ENCODE measurements at regions not wholly inside any gene's neighbourhood (a gene's known extent, or its start where the extent isn't known, plus 50 kb on each side); places are given as distances from the start of the nearest gene placed in this dataset.

DNA sequence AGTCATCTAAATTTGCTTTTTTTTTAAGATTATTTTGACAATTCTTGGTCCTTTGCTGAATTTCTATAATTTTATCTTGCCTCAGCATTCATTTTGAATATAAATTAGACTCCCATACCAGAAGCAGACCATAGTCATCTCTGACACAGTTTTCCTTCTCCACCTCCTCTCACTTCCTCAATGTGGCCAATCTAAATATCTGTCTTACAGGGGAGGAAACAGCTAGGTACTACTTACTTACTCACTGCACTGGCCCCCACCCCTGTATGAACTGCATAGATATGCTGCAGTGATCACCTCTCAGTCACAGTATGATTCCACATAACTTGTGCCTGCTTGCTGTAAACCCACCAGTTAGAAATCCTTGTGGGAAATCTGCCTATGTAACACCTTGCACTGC is 665.6 kb downstream of the FGF9 start:
- POLR2A ChIA-PET = no interaction called here
- intact Hi-C loops (cut with micrococcal nuclease) (no loop called here), in situ Hi-C loops (cut with MboI) (no loop called here)
- Histone ChIP-seq H3K9me3 (replicated peaks; ENCODE audit: control insufficient read depth, insufficient read depth, low read depth, low read length) (no peaks in the 10 kb centered on the region), H3K9ac (ENCODE audit: insufficient read depth in 1 of 2, low read depth in 2 of 2, low read length in 2 of 2) (no peak overlapping the region), H3K27ac (ENCODE audit: extremely low read depth, low read depth, low read length) (no peak overlapping the region), H2AFZ (ENCODE audit: low read depth, low read length) (no peak overlapping the region), H3K36me3 (ENCODE audit: control insufficient read depth, insufficient read depth, low read length) (no peaks in the 10 kb centered on the region), H3K27me3 (ENCODE audit: control insufficient read depth in 2 of 2, insufficient read depth in 2 of 2, low read length in 2 of 2) (no peaks in the 10 kb centered on the region), H3K9me1 (ENCODE audit: control insufficient read depth, insufficient read depth, low read length) (no peaks in the 10 kb centered on the region), H3K4me2 (ENCODE audit: insufficient read depth, low read length) (no peak overlapping the region), H3K79me2 (ENCODE audit: control insufficient read depth, insufficient read depth, low read length) (no peaks in the 10 kb centered on the region), H4K20me1 (replicated peaks; ENCODE audit: control insufficient read depth, insufficient read depth, low read length) (no peaks in the 10 kb centered on the region), H3K4me1 (replicated peaks in 1 of 2; ENCODE audit: control insufficient read depth in 2 of 2, insufficient read depth in 2 of 2, low read length in 2 of 2) (no peaks in the 10 kb centered on the region), H3K4me3 (no peak overlapping the region)
- CTCF ChIA-PET (ENCODE audit: low intra/inter-chr PET ratio) = no interaction called here
- FAIRE-seq = no peak
- ATAC-seq = no peak
- BruUV-seq (replicated peaks) = no TSS peak
- DNase-seq (ENCODE audit: extremely low read depth in 1 of 4, low spot score in 3 of 4) = no peak
- no peak for TF ChIP-seq POLR3G (IDR thresholded peaks at IDR 0.05; ENCODE audit: extremely low read depth, insufficient read length, insufficient replicate concordance)
- TF ChIP-seq, protein P1, sequence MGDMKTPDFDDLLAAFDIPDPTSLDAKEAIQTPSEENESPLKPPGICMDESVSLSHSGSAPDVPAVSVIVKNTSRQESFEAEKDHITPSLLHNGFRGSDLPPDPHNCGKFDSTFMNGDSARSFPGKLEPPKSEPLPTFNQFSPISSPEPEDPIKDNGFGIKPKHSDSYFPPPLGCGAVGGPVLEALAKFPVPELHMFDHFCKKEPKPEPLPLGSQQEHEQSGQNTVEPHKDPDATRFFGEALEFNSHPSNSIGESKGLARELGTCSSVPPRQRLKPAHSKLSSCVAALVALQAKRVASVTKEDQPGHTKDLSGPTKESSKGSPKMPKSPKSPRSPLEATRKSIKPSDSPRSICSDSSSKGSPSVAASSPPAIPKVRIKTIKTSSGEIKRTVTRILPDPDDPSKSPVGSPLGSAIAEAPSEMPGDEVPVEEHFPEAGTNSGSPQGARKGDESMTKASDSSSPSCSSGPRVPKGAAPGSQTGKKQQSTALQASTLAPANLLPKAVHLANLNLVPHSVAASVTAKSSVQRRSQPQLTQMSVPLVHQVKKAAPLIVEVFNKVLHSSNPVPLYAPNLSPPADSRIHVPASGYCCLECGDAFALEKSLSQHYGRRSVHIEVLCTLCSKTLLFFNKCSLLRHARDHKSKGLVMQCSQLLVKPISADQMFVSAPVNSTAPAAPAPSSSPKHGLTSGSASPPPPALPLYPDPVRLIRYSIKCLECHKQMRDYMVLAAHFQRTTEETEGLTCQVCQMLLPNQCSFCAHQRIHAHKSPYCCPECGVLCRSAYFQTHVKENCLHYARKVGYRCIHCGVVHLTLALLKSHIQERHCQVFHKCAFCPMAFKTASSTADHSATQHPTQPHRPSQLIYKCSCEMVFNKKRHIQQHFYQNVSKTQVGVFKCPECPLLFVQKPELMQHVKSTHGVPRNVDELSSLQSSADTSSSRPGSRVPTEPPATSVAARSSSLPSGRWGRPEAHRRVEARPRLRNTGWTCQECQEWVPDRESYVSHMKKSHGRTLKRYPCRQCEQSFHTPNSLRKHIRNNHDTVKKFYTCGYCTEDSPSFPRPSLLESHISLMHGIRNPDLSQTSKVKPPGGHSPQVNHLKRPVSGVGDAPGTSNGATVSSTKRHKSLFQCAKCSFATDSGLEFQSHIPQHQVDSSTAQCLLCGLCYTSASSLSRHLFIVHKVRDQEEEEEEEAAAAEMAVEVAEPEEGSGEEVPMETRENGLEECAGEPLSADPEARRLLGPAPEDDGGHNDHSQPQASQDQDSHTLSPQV (IDR thresholded peaks at IDR 0.05) = no peak
- TF ChIP-seq ILF3 (IDR thresholded peaks at IDR 0.05; ENCODE audit: borderline replicate concordance) = no peak
- TF ChIP-seq ZNF561 (CRISPR knock-in tag; conservative IDR thresholded peaks at IDR 0.05) = no peak
- TF ChIP-seq, protein P2, sequence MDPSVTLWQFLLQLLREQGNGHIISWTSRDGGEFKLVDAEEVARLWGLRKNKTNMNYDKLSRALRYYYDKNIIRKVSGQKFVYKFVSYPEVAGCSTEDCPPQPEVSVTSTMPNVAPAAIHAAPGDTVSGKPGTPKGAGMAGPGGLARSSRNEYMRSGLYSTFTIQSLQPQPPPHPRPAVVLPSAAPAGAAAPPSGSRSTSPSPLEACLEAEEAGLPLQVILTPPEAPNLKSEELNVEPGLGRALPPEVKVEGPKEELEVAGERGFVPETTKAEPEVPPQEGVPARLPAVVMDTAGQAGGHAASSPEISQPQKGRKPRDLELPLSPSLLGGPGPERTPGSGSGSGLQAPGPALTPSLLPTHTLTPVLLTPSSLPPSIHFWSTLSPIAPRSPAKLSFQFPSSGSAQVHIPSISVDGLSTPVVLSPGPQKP (CRISPR knock-in tag; IDR thresholded peaks at IDR 0.05) = no peak
- no peak for TF ChIP-seq THRA (IDR thresholded peaks at IDR 0.05)
- TF ChIP-seq FOXM1 (IDR thresholded peaks at IDR 0.05; ENCODE audit: low read depth) = no peak
- TF ChIP-seq FOXM1 (CRISPR knock-in tag; IDR thresholded peaks at IDR 0.05; ENCODE audit: low read depth) = no peak
- TF ChIP-seq ARID4B (CRISPR knock-in tag; IDR thresholded peaks at IDR 0.05) = no peak
- TF ChIP-seq, protein P3, sequence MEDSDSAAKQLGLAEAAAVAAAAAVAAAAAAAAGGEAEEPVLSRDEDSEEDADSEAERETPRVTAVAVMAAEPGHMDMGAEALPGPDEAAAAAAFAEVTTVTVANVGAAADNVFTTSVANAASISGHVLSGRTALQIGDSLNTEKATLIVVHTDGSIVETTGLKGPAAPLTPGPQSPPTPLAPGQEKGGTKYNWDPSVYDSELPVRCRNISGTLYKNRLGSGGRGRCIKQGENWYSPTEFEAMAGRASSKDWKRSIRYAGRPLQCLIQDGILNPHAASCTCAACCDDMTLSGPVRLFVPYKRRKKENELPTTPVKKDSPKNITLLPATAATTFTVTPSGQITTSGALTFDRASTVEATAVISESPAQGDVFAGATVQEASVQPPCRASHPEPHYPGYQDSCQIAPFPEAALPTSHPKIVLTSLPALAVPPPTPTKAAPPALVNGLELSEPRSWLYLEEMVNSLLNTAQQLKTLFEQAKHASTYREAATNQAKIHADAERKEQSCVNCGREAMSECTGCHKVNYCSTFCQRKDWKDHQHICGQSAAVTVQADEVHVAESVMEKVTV (CRISPR knock-in tag; IDR thresholded peaks at IDR 0.05) = no peak
